Breast epithelium (tissue), 3 donors: ENCODE measurements at regions not wholly inside any gene's neighbourhood (a gene's known extent, or its start where the extent isn't known, plus 50 kb on each side); places are given as distances from the start of the nearest gene placed in this dataset.
"Not testable (repeated sequence)": the region's sequence is repeated elsewhere in the genome, so short reads cannot be mapped to it uniquely, and the experiment has no call there.

Experiments used
- CTCF ChIP-seq, 3 donors: fragments of 450-650 bp; IDR thresholded peaks; one replicate each; pipeline ENCODE4 v1.5.1; 2016 to 2017; ENCODE audit warnings: antibody characterized with exemption in 3 of 3, mild to moderate bottlenecking in 3 of 3, moderate library complexity in 3 of 3
- POLR2A ChIP-seq: fragments of 450-650 bp; IDR thresholded peaks from one replicate; pipeline ENCODE4 v1.6.1; 2016; ENCODE audit warnings: antibody characterized with exemption, mild to moderate bottlenecking, moderate library complexity

GRCh38 chrX:92163035-92163434, 383.9 kb downstream of the PCDH11X start:
- not testable (repeated sequence) for TF ChIP-seq POLR2A; CTCF (IDR thresholded peaks at IDR 0.05)
